A673 (cell line): ENCODE measurements at regions not wholly inside any gene's neighbourhood (a gene's known extent, or its start where the extent isn't known, plus 50 kb on each side); places are given as distances from the start of the nearest gene placed in this dataset.

ENCODE experiments used
- BruUV-seq: library from RNA; stranded (reverse); fragments of 400-500 nt; replicated peaks from 2 replicates; lab custom pipeline; 2021; lab: Mats Ljungman, UMichigan
- CTCF ChIA-PET: fragments of 300-600 bp; sonication (Branson Sonifier 250); formaldehyde crosslinking; loops from one replicate; lab custom pipeline; 2022; ENCODE audit warnings: antibody characterized with exemption; lab: Charles Lee
- POLR2A ChIA-PET: fragments of 300-600 bp; sonication (Branson Sonifier 250); formaldehyde crosslinking; loops from one replicate; lab custom pipeline; 2022; ENCODE audit warnings: antibody characterized with exemption; ENCODE audit not compliant: low non-redundant PET; lab: Charles Lee
- DNase-seq: peaks from one replicate; pipeline ENCODE4 v3.0.0-alpha.2; 2015; ENCODE audit warnings: low spot score
- H3K27ac ChIP-seq: fragments of 200-600 bp; sonication (generic); 2 replicates; pipeline ENCODE4 v1.5.1; 2016; ENCODE audit warnings: mixed run types, low read depth, mild to moderate bottlenecking, mixed read lengths, antibody characterized with exemption, low read length; ENCODE audit not compliant: poor library complexity, severe bottlenecking
- H3K27me3 ChIP-seq: fragments of 200-600 bp; sonication (generic); replicated peaks from 2 replicates; pipeline ENCODE4 v1.6.1; 2017; ENCODE audit warnings: mixed run types, low read depth, mild to moderate bottlenecking, mixed read lengths, antibody characterized with exemption, low read length; ENCODE audit not compliant: insufficient read depth, poor library complexity
- H3K36me3 ChIP-seq: fragments of 200-600 bp; sonication (generic); 2 replicates; pipeline ENCODE4 v1.6.1; 2016; ENCODE audit warnings: mixed run types, mild to moderate bottlenecking, mixed read lengths, antibody characterized with exemption, low read length; ENCODE audit not compliant: insufficient read depth, poor library complexity, severe bottlenecking
- H3K4me1 ChIP-seq: fragments of 200-600 bp; sonication (generic); 2 replicates; pipeline ENCODE4 v1.6.1; 2017; ENCODE audit warnings: mixed run types, mild to moderate bottlenecking, mixed read lengths, antibody characterized with exemption, low read length; ENCODE audit not compliant: insufficient read depth, poor library complexity, severe bottlenecking
- H3K4me3 ChIP-seq: fragments of 200-600 bp; sonication (generic); 2 replicates; pipeline ENCODE4 v1.5.1; 2016; ENCODE audit warnings: low read depth, mixed run types, mild to moderate bottlenecking, mixed read lengths, low read length; ENCODE audit not compliant: poor library complexity, severe bottlenecking
- H3K9me3 ChIP-seq: fragments of 200-600 bp; sonication (generic); 2 replicates; pipeline ENCODE4 v1.6.1; 2016; ENCODE audit warnings: mixed run types, low read depth, mild to moderate bottlenecking, mixed read lengths, antibody characterized with exemption, low read length; ENCODE audit not compliant: poor library complexity, severe bottlenecking
- CTCF ChIP-seq: fragments of 300-800, 200-600 bp; sonication (generic); conservative IDR thresholded peaks from 2 replicates; pipeline ENCODE4 v1.5.1; 2017; ENCODE audit warnings: low read depth, mild to moderate bottlenecking, antibody characterized with exemption, low read length, moderate library complexity, mixed read lengths
- EZH2 ChIP-seq: fragments of 200-600 bp; sonication (generic); IDR thresholded peaks from 2 replicates; pipeline ENCODE4 v1.6.1; 2017; ENCODE audit warnings: borderline replicate concordance, low read depth, mild to moderate bottlenecking, mixed read lengths, antibody characterized with exemption, low read length; ENCODE audit not compliant: poor library complexity, severe bottlenecking
- intact Hi-C: fragments of 100-400 bp; cut with micrococcal nuclease; formaldehyde crosslinking; loops from one replicate; pipeline ENCODE4 v1.10.0; 2022; ENCODE audit not compliant: unreplicated experiment

GRCh38 chr4:29014555-29014954 lies 1705.6 kb upstream of the PCDH7 start:
- ChIA-PET CTCF (no interaction called here), POLR2A (no interaction called here)
- Histone ChIP-seq H3K4me3 (no peak overlapping the region), H3K4me1 (no peaks in the 10 kb centered on the region), H3K27me3 (no peaks in the 10 kb centered on the region), H3K9me3 (no peaks in the 10 kb centered on the region), H3K27ac (no peak overlapping the region), H3K36me3 (no peaks in the 10 kb centered on the region)
- BruUV-seq, result no TSS peak
- intact Hi-C loops, result no loop called here
- DNase-seq, result no peak
- no peak for TF ChIP-seq EZH2
- no peak for TF ChIP-seq CTCF

DNA sequence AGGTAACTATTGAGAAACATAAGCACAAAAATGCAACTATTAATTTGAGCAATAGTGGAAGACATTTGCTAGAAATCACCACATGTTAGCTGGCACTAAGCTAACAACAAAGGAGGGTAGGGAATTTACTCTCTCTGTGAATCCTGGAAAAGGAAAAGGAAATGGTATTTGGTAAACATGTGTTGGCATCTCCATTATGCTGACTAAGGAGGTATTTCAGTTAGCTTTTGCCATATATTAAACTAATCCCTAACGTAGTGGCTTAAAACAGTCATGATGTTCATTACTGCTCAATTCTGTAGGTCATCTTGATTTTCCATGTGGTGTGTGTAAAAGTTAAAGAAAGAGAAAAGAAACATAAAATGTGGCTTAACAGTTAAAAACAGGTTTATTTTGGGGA lies 1686.5 kb upstream of the PCDH7 start:
- Histone ChIP-seq H3K4me3 (no peak overlapping the region), H3K9me3 (peaks cover 6% of the 10 kb centered on the region), H3K36me3 (no peaks in the 10 kb centered on the region), H3K27me3 (no peaks in the 10 kb centered on the region), H3K27ac (no peak overlapping the region), H3K4me1 (no peaks in the 10 kb centered on the region)
- BruUV-seq, result no TSS peak
- ChIA-PET POLR2A (no interaction called here), CTCF (no interaction called here)
- no peak for TF ChIP-seq EZH2
- TF ChIP-seq CTCF, result no peak
- intact Hi-C loops, result no loop called here
- no peak for DNase-seq

GRCh38 chr4:29037501-29037900 lies 1682.7 kb upstream of the PCDH7 start:
- TF ChIP-seq EZH2 (no peak), CTCF (no peak)
- no peaks in the 10 kb centered on the region for H3K4me1 ChIP-seq
- H3K9me3 ChIP-seq, result peaks cover 6% of the 10 kb centered on the region
- no peak for DNase-seq
- no TSS peak for BruUV-seq
- no peak overlapping the region for H3K4me3 ChIP-seq
- ChIA-PET POLR2A (no interaction called here), CTCF (no interaction called here)
- no peak overlapping the region for H3K27ac ChIP-seq
- H3K36me3 ChIP-seq, result no peaks in the 10 kb centered on the region
- intact Hi-C loops, result no loop called here
- no peaks in the 10 kb centered on the region for H3K27me3 ChIP-seq
